DND-41 (cell line): ENCODE measurements at regions not wholly inside any gene's neighbourhood (a gene's known extent, or its start where the extent isn't known, plus 50 kb on each side); places are given as distances from the start of the nearest gene placed in this dataset.

ENCODE experiments used
- ATAC-seq: fragments of 200-7000 bp; cut with Tn5 transposase; 3 replicates; pipeline ENCODE4 v1.9.1; 2021; ENCODE audit warnings: low read depth; ENCODE audit not compliant: insufficient read depth
- DNase-seq: peaks from one replicate; pipeline ENCODE4 v3.0.0-alpha.2; 2020
- H2AFZ ChIP-seq: 2 replicates; pipeline ENCODE4 v1.6.0; 2012; ENCODE audit warnings: low read depth, low read length
- H3K27ac ChIP-seq: 2 replicates; pipeline ENCODE4 v1.5.1; 2012; ENCODE audit warnings: low read length, inconsistent platforms
- H3K27me3 ChIP-seq: fragments of 200-600 bp; sonication (generic); 2 replicates; pipeline ENCODE4 v1.6.0; 2012; ENCODE audit warnings: low read length, mild to moderate bottlenecking, inconsistent platforms; ENCODE audit not compliant: insufficient read depth, poor library complexity
- H3K36me3 ChIP-seq: 2 replicates; pipeline ENCODE4 v1.5.1; 2012; ENCODE audit warnings: low read length, inconsistent platforms; ENCODE audit not compliant: insufficient read depth
- H3K4me1 ChIP-seq: 2 replicates; pipeline ENCODE4 v1.5.1; 2012; ENCODE audit warnings: mild to moderate bottlenecking, low read length; ENCODE audit not compliant: insufficient read depth
- H3K4me2 ChIP-seq: 2 replicates; pipeline ENCODE4 v1.6.0; 2012; ENCODE audit warnings: mild to moderate bottlenecking, moderate library complexity, low read length, inconsistent platforms; ENCODE audit not compliant: insufficient read depth
- H3K4me3 ChIP-seq, 2 experiments: fragments of 200-600 bp in 1 of 2; shearing (Covaris generic) in 1 of 2; 2 replicates each; pipeline ENCODE4 v1.5.1; 2012 to 2016; ENCODE audit warnings: inconsistent platforms in 2 of 2, low read length in 2 of 2, mild to moderate bottlenecking in 2 of 2, low read depth in 1 of 2, moderate library complexity in 1 of 2
- H3K79me2 ChIP-seq: 2 replicates; pipeline ENCODE4 v1.6.0; 2012; ENCODE audit warnings: low read length, inconsistent platforms; ENCODE audit not compliant: insufficient read depth
- H3K9ac ChIP-seq: 2 replicates; pipeline ENCODE4 v1.6.0; 2012; ENCODE audit warnings: low read depth, mild to moderate bottlenecking, inconsistent platforms, low read length, moderate library complexity
- H3K9me3 ChIP-seq: 2 replicates; pipeline ENCODE4 v1.5.1; 2012; ENCODE audit warnings: low read length, moderate library complexity, mild to moderate bottlenecking, inconsistent platforms; ENCODE audit not compliant: insufficient read depth, severe bottlenecking
- H4K20me1 ChIP-seq: 2 replicates; pipeline ENCODE4 v1.6.0; 2012; ENCODE audit warnings: low read length; ENCODE audit not compliant: insufficient read depth
- CTCF ChIP-seq: IDR thresholded peaks from 2 replicates; pipeline ENCODE4 v1.5.1; 2012; ENCODE audit warnings: borderline replicate concordance, low read length, moderate library complexity, mild to moderate bottlenecking; ENCODE audit not compliant: poor library complexity, severe bottlenecking; ENCODE audit errors: extremely low read depth
- EZH2 ChIP-seq: IDR thresholded peaks from 3 replicates; pipeline ENCODE4 v1.6.1; 2012; ENCODE audit warnings: borderline replicate concordance, low read depth, mild to moderate bottlenecking, moderate library complexity, low read length, inconsistent platforms; ENCODE audit not compliant: severe bottlenecking

- no peaks in the 10 kb centered on the region for H3K4me1 ChIP-seq
- H2AFZ ChIP-seq: no peak overlapping the region
- H3K9ac ChIP-seq: no peak overlapping the region
- no peaks in the 10 kb centered on the region for H3K79me2 ChIP-seq
- TF ChIP-seq CTCF (no peak), EZH2 (no peak)
- ATAC-seq: no peak
- peaks cover 15% of the 10 kb centered on the region for H3K9me3 ChIP-seq
- no peak for DNase-seq
- no peaks in the 10 kb centered on the region for H3K36me3 ChIP-seq
- H3K4me3 ChIP-seq: no peak overlapping the region
- no peaks in the 10 kb centered on the region for H3K27me3 ChIP-seq
- H4K20me1 ChIP-seq: no peaks in the 10 kb centered on the region
- H3K27ac ChIP-seq: no peak overlapping the region
- H3K4me2 ChIP-seq: no peak overlapping the region
Measured at GRCh38 chr19:30622276-30622675, 250.1 kb downstream of the ZNF536 start.

DNA sequence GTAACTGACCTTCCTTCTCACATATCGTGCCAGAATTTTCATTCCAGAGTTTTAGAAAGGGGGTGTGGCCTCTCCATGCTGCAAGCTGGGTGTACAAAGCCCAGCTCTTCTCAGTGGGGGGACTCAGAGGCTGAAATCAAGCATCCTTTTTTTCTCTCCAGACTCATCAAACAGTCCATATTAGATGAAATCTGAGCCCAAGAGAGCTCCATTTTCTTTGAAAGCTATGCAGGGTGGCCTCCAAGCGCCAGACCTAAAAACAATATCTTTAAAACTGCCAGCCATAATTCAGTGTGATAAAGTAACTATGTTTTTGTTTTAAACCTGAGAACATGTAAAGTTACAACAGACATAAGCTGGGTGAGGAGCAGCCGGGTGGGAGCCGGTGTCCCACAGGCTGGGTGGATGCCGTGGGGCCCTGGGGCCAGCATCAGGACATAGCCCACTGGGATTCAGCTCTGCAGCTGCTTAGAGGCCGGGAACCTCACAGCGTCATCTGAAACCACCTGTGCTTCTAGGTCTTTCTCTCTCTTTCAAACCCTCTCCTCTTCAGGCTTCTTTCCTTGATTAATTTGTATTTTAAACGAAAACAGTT lies 249.2 kb downstream of the ZNF536 start:
- Histone ChIP-seq H4K20me1 (no peaks in the 10 kb centered on the region), H3K36me3 (no peaks in the 10 kb centered on the region), H3K4me2 (no peak overlapping the region), H3K27me3 (no peaks in the 10 kb centered on the region), H3K9ac (no peak overlapping the region), H3K27ac (no peak overlapping the region), H3K4me3 (no peak overlapping the region), H3K79me2 (no peaks in the 10 kb centered on the region), H2AFZ (no peak overlapping the region), H3K9me3 (peaks cover 15% of the 10 kb centered on the region), H3K4me1 (no peaks in the 10 kb centered on the region)
- no peak for DNase-seq
- TF ChIP-seq CTCF (no peak), EZH2 (no peak)
- ATAC-seq: no peak

DNA sequence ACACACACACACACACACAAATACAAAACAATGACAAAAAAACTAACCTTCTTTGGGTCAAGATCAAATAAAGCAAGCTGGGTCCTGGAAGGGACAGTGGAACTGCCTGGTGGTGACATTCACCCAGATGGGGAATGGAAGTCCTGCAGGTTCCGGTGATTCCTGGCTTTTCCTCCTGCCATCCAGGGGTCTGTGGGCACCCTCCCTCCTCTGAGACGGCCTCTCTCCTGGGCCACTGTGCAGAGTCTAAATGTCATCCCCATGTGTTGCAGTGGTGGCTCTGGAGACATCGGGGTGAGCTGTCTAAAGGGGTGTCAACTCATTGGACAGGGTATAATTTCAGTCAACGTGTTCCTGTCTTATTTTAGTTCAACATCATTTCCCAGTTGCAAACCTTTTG lies 248.2 kb downstream of the ZNF536 start:
- H2AFZ ChIP-seq: no peak overlapping the region
- no peaks in the 10 kb centered on the region for H4K20me1 ChIP-seq
- TF ChIP-seq EZH2 (no peak), CTCF (no peak)
- DNase-seq (no peak), ATAC-seq (no peak)
- no peaks in the 10 kb centered on the region for H3K36me3 ChIP-seq
- no peak overlapping the region for H3K27ac ChIP-seq
- no peaks in the 10 kb centered on the region for H3K27me3 ChIP-seq
- H3K4me2 ChIP-seq: no peak overlapping the region
- no peaks in the 10 kb centered on the region for H3K4me1 ChIP-seq
- H3K9me3 ChIP-seq: peaks cover 15% of the 10 kb centered on the region
- H3K4me3 ChIP-seq: no peak overlapping the region
- H3K9ac ChIP-seq: no peak overlapping the region
- no peaks in the 10 kb centered on the region for H3K79me2 ChIP-seq
